ACC112 (cell line): ENCODE measurements at regions not wholly inside any gene's neighbourhood (a gene's known extent, or its start where the extent isn't known, plus 50 kb on each side); places are given as distances from the start of the nearest gene placed in this dataset.
"Not testable (repeated sequence)": the region's sequence is repeated elsewhere in the genome, so short reads cannot be mapped to it uniquely, and the experiment has no call there.

Source experiments
- H2AFZ ChIP-seq: fragments of 200-600 bp; sonication (generic); one replicate; pipeline ENCODE4 v1.6.0; 2017; ENCODE audit warnings: antibody characterized with exemption, low read length; ENCODE audit not compliant: unreplicated experiment
- H3K27ac ChIP-seq: fragments of 200-600 bp; sonication (generic); 2 replicates; pipeline ENCODE4 v1.5.1; 2014; ENCODE audit warnings: low read depth, mild to moderate bottlenecking, antibody characterized with exemption, low read length, moderate library complexity
- H3K27me3 ChIP-seq: fragments of 200-600 bp; sonication (generic); 2 replicates; pipeline ENCODE4 v1.6.1; 2014; ENCODE audit warnings: mild to moderate bottlenecking, antibody characterized with exemption, low read length, moderate library complexity, mixed read lengths; ENCODE audit not compliant: insufficient read depth
- H3K36me3 ChIP-seq: fragments of 200-600 bp; sonication (generic); 2 replicates; pipeline ENCODE4 v1.6.1; 2016; ENCODE audit warnings: mild to moderate bottlenecking, antibody characterized with exemption, low read length, moderate library complexity, mixed read lengths; ENCODE audit not compliant: insufficient read depth
- H3K4me1 ChIP-seq: fragments of 200-600 bp; sonication (generic); one replicate; pipeline ENCODE4 v1.6.1; 2016; ENCODE audit warnings: low read length, mixed read lengths; ENCODE audit not compliant: insufficient read depth, unreplicated experiment, control insufficient read depth
- H3K4me3 ChIP-seq: fragments of 200-600 bp; sonication (generic); 2 replicates; pipeline ENCODE4 v1.5.1; 2014; ENCODE audit warnings: mild to moderate bottlenecking, low read depth, low read length
- H3K79me2 ChIP-seq: fragments of 200-600 bp; sonication (generic); one replicate; pipeline ENCODE4 v1.6.0; 2016; ENCODE audit warnings: low read length; ENCODE audit not compliant: control insufficient read depth, unreplicated experiment, insufficient read depth

DNA sequence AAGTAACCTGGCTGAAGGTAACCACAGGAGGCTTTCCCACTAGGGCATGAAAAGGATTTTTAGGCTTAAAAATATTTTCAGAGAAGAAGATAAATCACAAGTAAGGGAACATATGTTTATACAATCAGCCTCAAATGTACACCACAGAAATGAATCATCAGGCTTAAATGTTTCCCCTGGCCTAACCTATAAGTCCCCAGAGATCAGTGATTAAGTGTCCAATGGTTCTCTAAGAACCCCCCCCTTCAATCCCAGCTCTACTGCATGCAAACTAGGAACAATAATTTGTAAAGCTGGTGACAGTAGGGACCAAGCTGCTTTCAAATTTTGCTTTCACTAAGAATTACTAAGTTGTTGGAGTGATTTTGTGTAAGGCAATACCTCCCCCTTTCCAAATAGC is 431.6 kb upstream of the LMCD1 start:
- H2AFZ ChIP-seq, result no peak overlapping the region
- no peak overlapping the region for H3K4me3 ChIP-seq
- no peaks in the 10 kb centered on the region for H3K27me3 ChIP-seq
- no peaks in the 10 kb centered on the region for H3K79me2 ChIP-seq
- no peak overlapping the region for H3K27ac ChIP-seq
- H3K36me3 ChIP-seq, result no peaks in the 10 kb centered on the region
- H3K4me1 ChIP-seq, result no peaks in the 10 kb centered on the region

- H3K27me3 ChIP-seq, H2AFZ ChIP-seq, H3K4me3 ChIP-seq: not testable (repeated sequence)
Measured at GRCh38 chr3:8074740-8075139, 426.9 kb upstream of the LMCD1 start.

GRCh38 chr3:8077126-8077525 is 424.5 kb upstream of the LMCD1 start:
- Histone ChIP-seq H2AFZ (no peak overlapping the region), H3K27me3 (no peaks in the 10 kb centered on the region), H3K27ac (no peak overlapping the region), H3K4me1 (no peaks in the 10 kb centered on the region), H3K36me3 (no peaks in the 10 kb centered on the region), H3K4me3 (no peak overlapping the region), H3K79me2 (no peaks in the 10 kb centered on the region)

More at GRCh38 chr3:8074740-8075139, 426.9 kb upstream of the LMCD1 start:
- not testable (repeated sequence) for H3K27ac ChIP-seq, H3K4me1 ChIP-seq, H3K36me3 ChIP-seq, H3K79me2 ChIP-seq

GRCh38 chr3:8080464-8080863 is 421.2 kb upstream of the LMCD1 start:
- H3K36me3 ChIP-seq, result no peaks in the 10 kb centered on the region
- no peak overlapping the region for H3K27ac ChIP-seq
- H2AFZ ChIP-seq, result no peak overlapping the region
- H3K79me2 ChIP-seq, result no peaks in the 10 kb centered on the region
- H3K27me3 ChIP-seq, result no peaks in the 10 kb centered on the region
- H3K4me3 ChIP-seq, result no peak overlapping the region
- no peaks in the 10 kb centered on the region for H3K4me1 ChIP-seq

GRCh38 chr3:8085498-8085897 is 416.1 kb upstream of the LMCD1 start:
- Histone ChIP-seq H3K36me3 (no peaks in the 10 kb centered on the region), H2AFZ (no peak overlapping the region), H3K4me1 (no peaks in the 10 kb centered on the region), H3K27me3 (no peaks in the 10 kb centered on the region), H3K79me2 (no peaks in the 10 kb centered on the region), H3K27ac (no peak overlapping the region), H3K4me3 (no peak overlapping the region)

DNA sequence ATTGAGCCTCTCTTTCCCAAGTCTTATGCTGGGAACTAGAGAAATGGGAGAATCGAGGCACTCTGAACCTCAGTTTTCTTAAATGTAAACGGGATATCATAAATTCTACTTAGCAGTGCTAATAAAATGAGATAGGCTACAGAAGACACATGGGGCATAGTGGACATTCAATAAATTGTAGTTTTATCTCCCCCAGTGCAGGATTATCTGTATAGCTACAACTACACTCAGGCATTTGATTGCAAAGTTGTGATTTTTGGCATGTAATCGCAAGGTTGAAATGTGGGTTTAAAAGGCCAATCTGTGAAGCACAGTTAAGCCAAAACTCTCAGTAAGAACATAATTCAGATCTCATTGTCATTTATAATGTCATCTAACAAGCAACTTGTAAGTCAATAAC is 413.7 kb upstream of the LMCD1 start:
- H3K4me3 ChIP-seq, result no peak overlapping the region
- H3K27ac ChIP-seq, result no peak overlapping the region
- H3K27me3 ChIP-seq, result no peaks in the 10 kb centered on the region
- no peaks in the 10 kb centered on the region for H3K4me1 ChIP-seq
- H3K36me3 ChIP-seq, result no peaks in the 10 kb centered on the region
- no peaks in the 10 kb centered on the region for H3K79me2 ChIP-seq
- no peak overlapping the region for H2AFZ ChIP-seq

- H3K79me2 ChIP-seq, result no peaks in the 10 kb centered on the region
- H3K4me1 ChIP-seq, result no peaks in the 10 kb centered on the region
- H3K36me3 ChIP-seq, result no peaks in the 10 kb centered on the region
- no peak overlapping the region for H3K27ac ChIP-seq
- no peak overlapping the region for H2AFZ ChIP-seq
- no peak overlapping the region for H3K4me3 ChIP-seq
- H3K27me3 ChIP-seq, result no peaks in the 10 kb centered on the region
Measured at GRCh38 chr3:8094415-8094814, 407.2 kb upstream of the LMCD1 start.

DNA sequence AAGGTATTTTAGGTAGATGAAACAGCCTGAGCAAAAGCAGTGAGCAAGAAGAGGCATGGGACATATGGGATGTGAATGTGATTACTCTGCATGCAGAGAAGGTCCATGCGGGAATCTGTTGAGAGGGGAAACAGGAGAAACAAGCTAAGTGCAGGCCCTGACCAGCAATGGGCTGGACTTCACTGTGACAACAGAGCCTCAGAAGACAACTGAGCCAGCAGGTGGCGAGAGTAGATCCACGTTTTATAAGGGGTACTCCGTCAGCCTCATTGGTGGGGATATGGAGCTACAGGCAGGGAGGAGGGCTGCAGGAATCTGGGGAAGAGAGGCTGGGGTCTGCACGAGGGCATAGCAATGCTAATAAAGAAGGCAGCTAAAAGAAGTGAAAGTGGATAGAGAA is 405.9 kb upstream of the LMCD1 start:
- Histone ChIP-seq H3K4me1 (no peaks in the 10 kb centered on the region), H3K36me3 (no peaks in the 10 kb centered on the region), H3K27ac (no peak overlapping the region), H3K4me3 (no peak overlapping the region), H3K27me3 (no peaks in the 10 kb centered on the region), H2AFZ (no peak overlapping the region), H3K79me2 (no peaks in the 10 kb centered on the region)

DNA sequence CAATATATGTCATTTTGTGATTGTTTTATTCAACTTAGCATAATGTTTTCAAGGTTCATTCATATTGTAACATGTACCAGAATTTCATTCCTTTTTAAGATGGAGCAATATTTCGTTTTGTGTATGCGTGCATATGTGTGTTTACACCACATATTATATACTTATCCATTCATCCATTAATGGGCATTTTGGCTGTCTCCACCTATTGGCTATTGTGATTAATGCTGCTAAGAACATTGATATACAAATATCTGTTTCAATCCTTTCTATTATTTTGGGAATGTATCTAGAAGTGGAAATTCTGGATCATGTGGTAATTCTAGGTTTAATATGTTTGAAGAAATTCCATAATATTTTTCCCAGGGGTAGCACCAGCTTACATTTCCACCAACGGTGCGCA is 403.9 kb upstream of the LMCD1 start:
- H2AFZ ChIP-seq, result no peak overlapping the region
- no peaks in the 10 kb centered on the region for H3K79me2 ChIP-seq
- no peaks in the 10 kb centered on the region for H3K36me3 ChIP-seq
- H3K27me3 ChIP-seq, result no peaks in the 10 kb centered on the region; the same call in 1 of the 2 replicates
- H3K4me1 ChIP-seq, result no peaks in the 10 kb centered on the region
- H3K27ac ChIP-seq, result no peak overlapping the region
- no peak overlapping the region for H3K4me3 ChIP-seq

GRCh38 chr3:8103954-8104353 is 397.7 kb upstream of the LMCD1 start:
- Histone ChIP-seq H3K27ac (no peak overlapping the region), H3K4me3 (no peak overlapping the region), H3K79me2 (no peaks in the 10 kb centered on the region), H3K27me3 (peaks cover 6% of the 10 kb centered on the region; the same call in 1 of the 2 replicates), H3K36me3 (no peaks in the 10 kb centered on the region), H2AFZ (no peak overlapping the region), H3K4me1 (no peaks in the 10 kb centered on the region)

GRCh38 chr3:8106921-8107320 is 394.7 kb upstream of the LMCD1 start:
- H3K4me1 ChIP-seq, result no peaks in the 10 kb centered on the region
- no peak overlapping the region for H3K27ac ChIP-seq
- H3K4me3 ChIP-seq, result no peak overlapping the region
- H3K79me2 ChIP-seq, result no peaks in the 10 kb centered on the region
- H3K36me3 ChIP-seq, result no peaks in the 10 kb centered on the region
- H3K27me3 ChIP-seq, result peaks cover 6% of the 10 kb centered on the region; the same call in 1 of the 2 replicates
- H2AFZ ChIP-seq, result no peak overlapping the region
